ENCODE measurements at regions not wholly inside any gene's neighbourhood (a gene's known extent, or its start where the extent isn't known, plus 50 kb on each side); places are given as distances from the start of the nearest gene placed in this dataset.

GRCh38 chr10:8262317-8262716 is 207.8 kb downstream of the GATA3 start:
- no peak for TF ChIP-seq FOS (IDR thresholded peaks at IDR 0.05; ENCODE audit: low read depth, low read length)
- TF ChIP-seq, protein P1, sequence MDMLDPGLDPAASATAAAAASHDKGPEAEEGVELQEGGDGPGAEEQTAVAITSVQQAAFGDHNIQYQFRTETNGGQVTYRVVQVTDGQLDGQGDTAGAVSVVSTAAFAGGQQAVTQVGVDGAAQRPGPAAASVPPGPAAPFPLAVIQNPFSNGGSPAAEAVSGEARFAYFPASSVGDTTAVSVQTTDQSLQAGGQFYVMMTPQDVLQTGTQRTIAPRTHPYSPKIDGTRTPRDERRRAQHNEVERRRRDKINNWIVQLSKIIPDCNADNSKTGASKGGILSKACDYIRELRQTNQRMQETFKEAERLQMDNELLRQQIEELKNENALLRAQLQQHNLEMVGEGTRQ (IDR thresholded peaks at IDR 0.05; ENCODE audit: low read depth, low read length), result no peak
- no peak for TF ChIP-seq MXI1 (IDR thresholded peaks at IDR 0.05; ENCODE audit: borderline replicate concordance, low read depth, low read length)
- TF ChIP-seq BHLHE40 (IDR thresholded peaks at IDR 0.05; ENCODE audit: low read depth, low read length), result no peak
- TF ChIP-seq CEBPB (IDR thresholded peaks at IDR 0.05; ENCODE audit: low read depth, low read length), result no peak
- no peak for TF ChIP-seq NFE2L2 (IDR thresholded peaks at IDR 0.05; ENCODE audit: low read depth, low read length)
- TF ChIP-seq MAZ (IDR thresholded peaks at IDR 0.05; ENCODE audit: borderline replicate concordance, low read depth, low read length), result no peak
- no TSS peak for BruUV-seq (replicated peaks)

More at GRCh38 chr10:8262317-8262716, 207.8 kb downstream of the GATA3 start:
- H3K56ac ChIP-seq (ENCODE audit: extremely low read depth, insufficient read depth, low read length), result no peak overlapping the region
- H3K4me2 ChIP-seq (ENCODE audit: low read depth, low read length), result no peak overlapping the region
- no peak overlapping the region for H3K9ac ChIP-seq (ENCODE audit: low read depth, low read length)
- H4K8ac ChIP-seq (ENCODE audit: low read depth in 2 of 2, low read length in 2 of 2), result no peak overlapping the region
- WGBS, 2 experiments (ENCODE audit: extremely low coverage in 2 of 2, insufficient read length in 1 of 2), result no CpG with 5 or more reads among the region's 4 CpGs
- in situ Hi-C loops (cut with MboI; ENCODE audit: low sequenced_read_pairs), result no loop called here
- no peak overlapping the region for H3K14ac ChIP-seq (replicated peaks; ENCODE audit: low read depth, low read length)
- intact Hi-C loops (cut with micrococcal nuclease), result no loop called here
- no peak overlapping the region for H2AK5ac ChIP-seq (ENCODE audit: low read depth, low read length)
- no peak overlapping the region for H2BK5ac ChIP-seq (ENCODE audit: low read depth, low read length, poor library complexity, severe bottlenecking)
- ATAC-seq (ENCODE audit: low read depth) (no peak), DNase-seq (no peak)
- peaks cover 22% of the 10 kb centered on the region for H3K9me3 ChIP-seq (ENCODE audit: control insufficient read depth, insufficient read depth, low read length)
- H3K27me3 ChIP-seq (ENCODE audit: control insufficient read depth, insufficient read depth, low read length), result no peaks in the 10 kb centered on the region
- H2BK15ac ChIP-seq (ENCODE audit: low read depth, low read length), result no peak overlapping the region
- H3K27ac ChIP-seq (ENCODE audit: insufficient read depth, low read length), result no peak overlapping the region
- H3K4me3 ChIP-seq (ENCODE audit: insufficient read depth, low read depth, low read length), result no peak overlapping the region
- H3K9me1 ChIP-seq (ENCODE audit: insufficient read depth, low read length), result no peaks in the 10 kb centered on the region
- H3K79me1 ChIP-seq (ENCODE audit: low read depth in 1 of 2, low read length in 2 of 2), result no peaks in the 10 kb centered on the region
- dilution Hi-C loops (cut with HindIII; ENCODE audit: low sequenced_read_pairs, unreplicated experiment), result no loop called here
- ChIA-PET CTCF (no interaction called here), POLR2A (ENCODE audit: unreplicated experiment) (no interaction called here)
- no peak overlapping the region for H2AFZ ChIP-seq (replicated peaks; ENCODE audit: low read length, poor library complexity)
- H3K4me1 ChIP-seq (ENCODE audit: control insufficient read depth, insufficient read depth, low read length), result no peaks in the 10 kb centered on the region
- no peak overlapping the region for H2BK20ac ChIP-seq (ENCODE audit: low read depth, low read length)
- no peak overlapping the region for H2BK120ac ChIP-seq (ENCODE audit: low read depth, low read length)
- no peak overlapping the region for H4K91ac ChIP-seq (ENCODE audit: insufficient read depth, low read depth, low read length)
- no peak overlapping the region for H3K23ac ChIP-seq (ENCODE audit: low read depth, low read length)
- no peak overlapping the region for H3K4ac ChIP-seq (ENCODE audit: low read depth, low read length)
- no peak overlapping the region for H3K18ac ChIP-seq (ENCODE audit: low read depth, low read length)
- no peak overlapping the region for H4K5ac ChIP-seq (ENCODE audit: low read depth, low read length)
- H2AK9ac ChIP-seq (replicated peaks; ENCODE audit: low read depth, low read length, poor library complexity), result no peak overlapping the region
- H3K36me3 ChIP-seq (ENCODE audit: control insufficient read depth, insufficient read depth, low read length), result no peaks in the 10 kb centered on the region
- H4K20me1 ChIP-seq (ENCODE audit: insufficient read depth, low read length), result no peaks in the 10 kb centered on the region

Measured in IMR-90 (cell line).